Stimulated activated CD8-positive, alpha-beta memory T cell treated with anti-CD3 and anti-CD28 coated beads, Interleukin-4, amount 100 ng/mL, for 48 hours (primary cell): ENCODE measurements at regions not wholly inside any gene's neighbourhood (a gene's known extent, or its start where the extent isn't known, plus 50 kb on each side); places are given as distances from the start of the nearest gene placed in this dataset.
"Not testable (repeated sequence)": the region's sequence is repeated elsewhere in the genome, so short reads cannot be mapped to it uniquely, and the experiment has no call there.

Experiments
- DNase-seq: peaks from one replicate; pipeline ENCODE4 v3.0.0-alpha.2; 2020

GRCh38 chr4:127268367-127268766 lies 364.4 kb upstream of the INTU start:
- DNase-seq = no peak

GRCh38 chr4:127277023-127277422 lies 355.7 kb upstream of the INTU start:
- not testable (repeated sequence) for DNase-seq

GRCh38 chr4:127284236-127284635 lies 348.5 kb upstream of the INTU start:
- no peak for DNase-seq

GRCh38 chr4:127291316-127291715 lies 341.4 kb upstream of the INTU start:
- no peak for DNase-seq

- DNase-seq = no peak
These were observed 339.3 kb upstream of the INTU start for GRCh38 chr4:127293496-127293895.

- no peak for DNase-seq
These were observed 328.4 kb upstream of the INTU start for GRCh38 chr4:127304356-127304755.

GRCh38 chr4:127307996-127308395 lies 324.8 kb upstream of the INTU start:
- DNase-seq = no peak

- DNase-seq = no peak
These were observed 323.2 kb upstream of the INTU start for GRCh38 chr4:127309369-127310102.

- DNase-seq = no peak
These were observed 321.4 kb upstream of the INTU start for GRCh38 chr4:127311371-127311770.

- no peak for DNase-seq
These were observed 320.8 kb upstream of the INTU start for GRCh38 chr4:127311924-127312323.

GRCh38 chr4:127313767-127314166 lies 319.0 kb upstream of the INTU start:
- no peak for DNase-seq

GRCh38 chr4:127327491-127327890 lies 305.3 kb upstream of the INTU start:
- DNase-seq = no peak

GRCh38 chr4:127335073-127335620 lies 297.6 kb upstream of the INTU start:
- DNase-seq = no peak

- DNase-seq = no peak
These were observed 297.0 kb upstream of the INTU start for GRCh38 chr4:127335732-127336131.

- DNase-seq = not testable (repeated sequence)
These were observed 289.6 kb upstream of the INTU start for GRCh38 chr4:127343123-127343522.

GRCh38 chr4:127344071-127344470 lies 288.7 kb upstream of the INTU start:
- DNase-seq = no peak

- no peak for DNase-seq
These were observed 284.8 kb upstream of the INTU start for GRCh38 chr4:127347936-127348335.

- DNase-seq = no peak
These were observed 280.3 kb upstream of the INTU start for GRCh38 chr4:127352220-127353113.

GRCh38 chr4:127355743-127356142 lies 277.0 kb upstream of the INTU start:
- DNase-seq = no peak

GRCh38 chr4:127357765-127358164 lies 275.0 kb upstream of the INTU start:
- no peak for DNase-seq

- DNase-seq = no peak
These were observed 270.1 kb upstream of the INTU start for GRCh38 chr4:127362686-127363085.

- DNase-seq = no peak
These were observed 268.4 kb upstream of the INTU start for GRCh38 chr4:127364397-127364796.

- DNase-seq = no peak
These were observed 267.8 kb upstream of the INTU start for GRCh38 chr4:127364911-127365310.

GRCh38 chr4:127370604-127371003 lies 262.2 kb upstream of the INTU start:
- no peak for DNase-seq
